H7 (cell line): ENCODE measurements at regions not wholly inside any gene's neighbourhood (a gene's known extent, or its start where the extent isn't known, plus 50 kb on each side); places are given as distances from the start of the nearest gene placed in this dataset.

Source experiments
- DNase-seq: peaks from one replicate; pipeline ENCODE4 v3.0.0; 2012
- H3K27me3 ChIP-seq: 2 replicates; pipeline ENCODE4 v1.6.0; 2011; ENCODE audit warnings: mild to moderate bottlenecking, low read length; ENCODE audit not compliant: control insufficient read depth, insufficient read depth
- H3K36me3 ChIP-seq: replicated peaks from 2 replicates; pipeline ENCODE4 v1.5.1; 2011; ENCODE audit warnings: low read length; ENCODE audit not compliant: control insufficient read depth, insufficient read depth
- H3K4me3 ChIP-seq: 2 replicates; pipeline ENCODE4 v1.5.1; 2011; ENCODE audit warnings: low read depth, mild to moderate bottlenecking, control low read depth, low read length, moderate library complexity; ENCODE audit not compliant: insufficient read depth

- no peak overlapping the region for H3K4me3 ChIP-seq
- no peak for DNase-seq
- no peaks in the 10 kb centered on the region for H3K27me3 ChIP-seq
- no peaks in the 10 kb centered on the region for H3K36me3 ChIP-seq
Observed at GRCh38 chr11:103683576-103683975, 352.9 kb upstream of the DDI1 start.

GRCh38 chr11:103688924-103689323, 347.5 kb upstream of the DDI1 start:
- Histone ChIP-seq H3K36me3 (no peaks in the 10 kb centered on the region), H3K4me3 (no peak overlapping the region), H3K27me3 (no peaks in the 10 kb centered on the region)
- no peak for DNase-seq

GRCh38 chr11:103690356-103690755, 346.1 kb upstream of the DDI1 start:
- Histone ChIP-seq H3K27me3 (no peaks in the 10 kb centered on the region), H3K36me3 (no peaks in the 10 kb centered on the region), H3K4me3 (no peak overlapping the region)
- no peak for DNase-seq

- Histone ChIP-seq H3K36me3 (no peaks in the 10 kb centered on the region), H3K4me3 (no peak overlapping the region), H3K27me3 (no peaks in the 10 kb centered on the region)
- DNase-seq, result no peak
Observed at GRCh38 chr11:103696123-103696522, 340.3 kb upstream of the DDI1 start.

- DNase-seq, result no peak
- Histone ChIP-seq H3K4me3 (no peak overlapping the region), H3K27me3 (no peaks in the 10 kb centered on the region), H3K36me3 (no peaks in the 10 kb centered on the region)
Observed at GRCh38 chr11:103699216-103699615, 337.2 kb upstream of the DDI1 start.

- no peaks in the 10 kb centered on the region for H3K27me3 ChIP-seq
- H3K36me3 ChIP-seq, result no peaks in the 10 kb centered on the region
- DNase-seq, result no peak
- no peak overlapping the region for H3K4me3 ChIP-seq
Observed at GRCh38 chr11:103699656-103700055, 336.8 kb upstream of the DDI1 start.

- DNase-seq, result no peak
- Histone ChIP-seq H3K36me3 (no peaks in the 10 kb centered on the region), H3K27me3 (no peaks in the 10 kb centered on the region), H3K4me3 (no peak overlapping the region)
Observed at GRCh38 chr11:103700622-103701021, 335.8 kb upstream of the DDI1 start.

- Histone ChIP-seq H3K36me3 (no peaks in the 10 kb centered on the region), H3K4me3 (no peak overlapping the region), H3K27me3 (no peaks in the 10 kb centered on the region)
- no peak for DNase-seq
Observed at GRCh38 chr11:103703437-103703836, 333.0 kb upstream of the DDI1 start.

GRCh38 chr11:103703954-103704353, 332.5 kb upstream of the DDI1 start:
- Histone ChIP-seq H3K4me3 (no peak overlapping the region), H3K27me3 (no peaks in the 10 kb centered on the region), H3K36me3 (no peaks in the 10 kb centered on the region)
- DNase-seq, result no peak

GRCh38 chr11:103705642-103706041, 330.8 kb upstream of the DDI1 start:
- DNase-seq, result no peak
- no peak overlapping the region for H3K4me3 ChIP-seq
- H3K36me3 ChIP-seq, result no peaks in the 10 kb centered on the region
- no peaks in the 10 kb centered on the region for H3K27me3 ChIP-seq

- DNase-seq, result no peak
- Histone ChIP-seq H3K27me3 (no peaks in the 10 kb centered on the region), H3K36me3 (no peaks in the 10 kb centered on the region), H3K4me3 (no peak overlapping the region)
Observed at GRCh38 chr11:103709371-103709770, 327.1 kb upstream of the DDI1 start.

- Histone ChIP-seq H3K27me3 (no peaks in the 10 kb centered on the region), H3K36me3 (no peaks in the 10 kb centered on the region), H3K4me3 (no peak overlapping the region)
- DNase-seq, result no peak
Observed at GRCh38 chr11:103714246-103714645, 322.2 kb upstream of the DDI1 start.

GRCh38 chr11:103716363-103716762, 320.1 kb upstream of the DDI1 start:
- Histone ChIP-seq H3K4me3 (no peak overlapping the region), H3K36me3 (no peaks in the 10 kb centered on the region), H3K27me3 (no peaks in the 10 kb centered on the region)
- no peak for DNase-seq

GRCh38 chr11:103727262-103727661, 309.2 kb upstream of the DDI1 start:
- no peak for DNase-seq
- Histone ChIP-seq H3K4me3 (no peak overlapping the region), H3K36me3 (no peaks in the 10 kb centered on the region), H3K27me3 (no peaks in the 10 kb centered on the region)

GRCh38 chr11:103729617-103730016, 306.8 kb upstream of the DDI1 start:
- no peaks in the 10 kb centered on the region for H3K27me3 ChIP-seq
- no peak overlapping the region for H3K4me3 ChIP-seq
- no peaks in the 10 kb centered on the region for H3K36me3 ChIP-seq
- DNase-seq, result no peak

GRCh38 chr11:103730131-103730940, 306.1 kb upstream of the DDI1 start:
- Histone ChIP-seq H3K4me3 (no peak overlapping the region), H3K36me3 (no peaks in the 10 kb centered on the region), H3K27me3 (no peaks in the 10 kb centered on the region)
- no peak for DNase-seq
